Kidney (tissue), 13 donors: ENCODE measurements at regions not wholly inside any gene's neighbourhood (a gene's known extent, or its start where the extent isn't known, plus 50 kb on each side); places are given as distances from the start of the nearest gene placed in this dataset.

Experiments used
- DNase-seq, 5 donors: peaks; one replicate each; pipeline ENCODE4 v3.0.0-alpha.2; 2013 to 2020
- FAIRE-seq: peaks from 2 replicates; lab custom pipeline; 2012; peaks lifted over from hg19 to GRCh38; lab: Jason Lieb, UNC
- H3K27ac ChIP-seq, 2 donors: one replicate each; pipeline ENCODE4 v1.7.0; 2013; ENCODE audit warnings: low read depth in 2 of 2, low read length in 2 of 2, inconsistent platforms in 1 of 2
- H3K27me3 ChIP-seq: one replicate; pipeline ENCODE4 v1.7.1; 2013; ENCODE audit warnings: low read length, inconsistent platforms; ENCODE audit not compliant: control insufficient read depth, insufficient read depth
- H3K36me3 ChIP-seq, 3 donors: one replicate each; pipeline versions ENCODE4 v1.7.0 to v1.7.1; 2013; ENCODE audit warnings: low read length in 3 of 3, control low read depth in 1 of 3, inconsistent platforms in 1 of 3; ENCODE audit not compliant: insufficient read depth in 3 of 3, control insufficient read depth in 2 of 3
- H3K4me1 ChIP-seq, 3 donors: one replicate each; pipeline versions ENCODE4 v1.7.0 to v1.7.1; 2013; ENCODE audit warnings: low read length in 3 of 3, inconsistent platforms in 1 of 3, low read depth in 1 of 3; ENCODE audit not compliant: control insufficient read depth in 2 of 3, insufficient read depth in 2 of 3
- H3K4me3 ChIP-seq, 3 donors: one replicate each; pipeline versions ENCODE4 v1.7.0 to v1.8.1; 2013; ENCODE audit warnings: low read length in 3 of 3, control low read depth in 1 of 3, inconsistent platforms in 1 of 3
- H3K9ac ChIP-seq, 3 donors: one replicate each; pipeline versions ENCODE4 v1.7.0 to v1.7.1; 2013; ENCODE audit warnings: low read length in 3 of 3, control low read depth in 1 of 3, inconsistent platforms in 1 of 3
- H3K9me3 ChIP-seq, 3 donors: one replicate each; pipeline versions ENCODE4 v1.7.0 to v1.7.1; 2013; ENCODE audit warnings: low read length in 3 of 3, control low read depth in 1 of 3, inconsistent platforms in 1 of 3; ENCODE audit not compliant: control insufficient read depth in 2 of 3, insufficient read depth in 1 of 3
- intact Hi-C: fragments of 100-400 bp; cut with DNase I; formaldehyde crosslinking; loops from one replicate; pipeline ENCODE4 v1.11.1; 2022
- TF ChIP-seq, protein P1 (sequence below): IDR thresholded peaks from 3 replicates; pipeline ENCODE4 v1.5.1; 2012; ENCODE audit warnings: mild to moderate bottlenecking, moderate library complexity, borderline replicate concordance; ENCODE audit not compliant: insufficient read depth; ENCODE audit errors: extremely low read depth
- donor health status: control.
- donor health status: control.
- donor health status: control.
- donor health status: control.
- donor health status: control.
- donor health status: DM: yes; HTN: yes; CAD: no.
- donor health status: Normal renal cell carcinoma (clear cell type).

DNA sequence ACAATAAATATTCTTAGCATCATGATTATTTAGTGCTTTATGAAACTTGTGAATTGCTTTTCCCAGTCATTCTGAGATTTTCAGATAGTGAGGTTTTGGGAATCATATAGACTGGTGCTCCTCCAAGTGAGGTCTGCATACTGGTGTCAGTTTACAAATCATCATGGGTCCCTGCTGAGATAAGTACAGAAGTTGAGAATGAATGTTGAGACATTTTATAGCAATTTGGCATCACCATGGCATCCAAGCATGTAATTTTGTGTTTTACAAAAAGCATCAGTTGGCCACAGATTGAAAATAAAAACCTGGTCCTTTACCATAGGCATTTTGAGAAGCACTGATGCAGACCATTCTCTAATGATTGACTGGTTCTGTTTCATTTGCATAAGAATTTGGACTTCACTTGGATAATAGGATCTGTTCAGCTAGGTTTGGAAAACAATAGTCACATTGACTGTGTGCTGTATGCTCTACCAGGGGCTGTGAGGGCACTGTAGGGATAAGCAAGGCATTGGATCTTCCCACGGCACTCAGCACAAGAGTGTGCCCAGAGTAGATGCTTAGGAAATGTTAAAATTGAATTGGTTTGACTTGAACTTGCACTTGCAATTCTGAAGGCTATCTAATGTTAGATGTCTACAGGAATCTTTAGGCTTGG lies 79.0 kb upstream of the JUN start:
- FAIRE-seq = no peak
- no peak overlapping the region for H3K27ac ChIP-seq
- no peaks in the 10 kb centered on the region for H3K36me3 ChIP-seq

GRCh38 chr1:58864654-58865053 lies 80.8 kb upstream of the JUN start:
- Histone ChIP-seq H3K27me3 (no peaks in the 10 kb centered on the region), H3K9ac (no peak overlapping the region), H3K9me3 (no peaks in the 10 kb centered on the region), H3K4me3 (no peak overlapping the region), H3K27ac (no peak overlapping the region), H3K4me1 (peaks cover 0 to 4% (median 0%) of the 10 kb centered on the region in 3 donors), H3K36me3 (no peaks in the 10 kb centered on the region)
- no peak for FAIRE-seq
- TF ChIP-seq, protein P1, sequence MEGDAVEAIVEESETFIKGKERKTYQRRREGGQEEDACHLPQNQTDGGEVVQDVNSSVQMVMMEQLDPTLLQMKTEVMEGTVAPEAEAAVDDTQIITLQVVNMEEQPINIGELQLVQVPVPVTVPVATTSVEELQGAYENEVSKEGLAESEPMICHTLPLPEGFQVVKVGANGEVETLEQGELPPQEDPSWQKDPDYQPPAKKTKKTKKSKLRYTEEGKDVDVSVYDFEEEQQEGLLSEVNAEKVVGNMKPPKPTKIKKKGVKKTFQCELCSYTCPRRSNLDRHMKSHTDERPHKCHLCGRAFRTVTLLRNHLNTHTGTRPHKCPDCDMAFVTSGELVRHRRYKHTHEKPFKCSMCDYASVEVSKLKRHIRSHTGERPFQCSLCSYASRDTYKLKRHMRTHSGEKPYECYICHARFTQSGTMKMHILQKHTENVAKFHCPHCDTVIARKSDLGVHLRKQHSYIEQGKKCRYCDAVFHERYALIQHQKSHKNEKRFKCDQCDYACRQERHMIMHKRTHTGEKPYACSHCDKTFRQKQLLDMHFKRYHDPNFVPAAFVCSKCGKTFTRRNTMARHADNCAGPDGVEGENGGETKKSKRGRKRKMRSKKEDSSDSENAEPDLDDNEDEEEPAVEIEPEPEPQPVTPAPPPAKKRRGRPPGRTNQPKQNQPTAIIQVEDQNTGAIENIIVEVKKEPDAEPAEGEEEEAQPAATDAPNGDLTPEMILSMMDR = no peak
- intact Hi-C loops = no loop called here
- no peak for DNase-seq

More for the DNA sequence above, 79.0 kb upstream of the JUN start:
- no peak overlapping the region for H3K4me3 ChIP-seq
- H3K4me1 ChIP-seq = peaks cover 0 to 5% (median 3%) of the 10 kb centered on the region in 3 donors
- intact Hi-C loops = no loop called here
- no peak overlapping the region for H3K9ac ChIP-seq
- DNase-seq = no peak
- no peaks in the 10 kb centered on the region for H3K27me3 ChIP-seq
- TF ChIP-seq, protein P1 = no peak
- no peaks in the 10 kb centered on the region for H3K9me3 ChIP-seq

DNA sequence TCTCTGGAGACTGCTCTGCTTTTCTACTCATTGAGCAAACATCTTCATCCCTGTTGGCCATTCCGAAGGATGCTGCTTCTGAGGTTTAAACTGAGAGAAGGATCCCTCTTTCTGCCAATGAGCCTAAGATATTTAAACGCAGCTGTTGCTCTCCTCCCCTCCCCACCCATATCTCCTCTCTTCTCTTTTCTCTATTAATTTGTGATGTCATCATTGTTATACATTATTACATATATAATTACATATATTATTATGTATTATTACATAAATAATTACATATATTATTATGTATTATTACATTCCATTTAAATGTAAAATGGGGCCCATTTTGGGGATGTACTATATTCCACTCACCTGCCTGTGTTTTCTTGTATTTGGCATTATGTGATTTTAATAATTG lies 82.7 kb upstream of the JUN start:
- FAIRE-seq = no peak
- no peaks in the 10 kb centered on the region for H3K36me3 ChIP-seq
- peaks cover 0 to 6% (median 2%) of the 10 kb centered on the region in 3 donors for H3K4me1 ChIP-seq
- H3K9ac ChIP-seq = no peak overlapping the region
- H3K4me3 ChIP-seq = no peak overlapping the region
- H3K27ac ChIP-seq = no peak overlapping the region
- TF ChIP-seq, protein P1 = no peak
- intact Hi-C loops = no loop called here
- no peak for DNase-seq
- no peaks in the 10 kb centered on the region for H3K27me3 ChIP-seq
- H3K9me3 ChIP-seq = no peaks in the 10 kb centered on the region
